Glomerular visceral epithelial cell (primary cell): ENCODE measurements at regions not wholly inside any gene's neighbourhood (a gene's known extent, or its start where the extent isn't known, plus 50 kb on each side); places are given as distances from the start of the nearest gene placed in this dataset.

Experiments used
- DNase-seq: peaks from one replicate; pipeline ENCODE4 v3.0.0-alpha.2; 2016; ENCODE audit errors: extremely low spot score

- DNase-seq: no peak
Observed at GRCh38 chr6:1087154-1087843, 224.6 kb upstream of the FOXQ1 start.

- no peak for DNase-seq
Observed at GRCh38 chr6:1086446-1087153, 225.3 kb upstream of the FOXQ1 start.

- peak; percentile 88 for DNase-seq
Observed at GRCh38 chr6:1082285-1082935, 229.5 kb upstream of the FOXQ1 start.

GRCh38 chr6:1081551-1082284 is 230.2 kb upstream of the FOXQ1 start:
- DNase-seq: no peak

GRCh38 chr6:1080453-1081337 is 231.2 kb upstream of the FOXQ1 start:
- no peak for DNase-seq

- DNase-seq: peak; percentile 80
Observed at GRCh38 chr6:1079525-1079924, 232.4 kb upstream of the FOXQ1 start.

- no peak for DNase-seq
Observed at GRCh38 chr6:1077478-1078416, 234.2 kb upstream of the FOXQ1 start.

GRCh38 chr6:1076531-1077459 is 235.1 kb upstream of the FOXQ1 start:
- DNase-seq: no peak

- no peak for DNase-seq
Observed at GRCh38 chr6:1075880-1076279, 236.0 kb upstream of the FOXQ1 start.

GRCh38 chr6:1075444-1075843 is 236.5 kb upstream of the FOXQ1 start:
- DNase-seq: no peak

GRCh38 chr6:1070085-1070521 is 241.8 kb upstream of the FOXQ1 start:
- DNase-seq: no peak

GRCh38 chr6:1068905-1069304 is 243.0 kb upstream of the FOXQ1 start:
- no peak for DNase-seq

GRCh38 chr6:1068068-1068467 is 243.8 kb upstream of the FOXQ1 start:
- DNase-seq: peak; percentile 57

- DNase-seq: no peak
Observed at GRCh38 chr6:1067346-1067745, 244.6 kb upstream of the FOXQ1 start.

GRCh38 chr6:1066449-1067090 is 245.3 kb upstream of the FOXQ1 start:
- no peak for DNase-seq

- no peak for DNase-seq
Observed at GRCh38 chr6:1065986-1066385, 245.9 kb upstream of the FOXQ1 start.

GRCh38 chr6:1063671-1064355 is 248.1 kb upstream of the FOXQ1 start:
- DNase-seq: no peak
